Gastroesophageal sphincter (tissue), 3 donors: ENCODE measurements at regions not wholly inside any gene's neighbourhood (a gene's known extent, or its start where the extent isn't known, plus 50 kb on each side); places are given as distances from the start of the nearest gene placed in this dataset.

Experiments
- CTCF ChIP-seq, 4 experiments: fragments of 200-600 bp in 2 of 4; fragments of 450-650 bp in 2 of 4; sonication (generic) in 1 of 4; IDR thresholded peaks; one replicate each; pipeline ENCODE4 v1.5.1; 2017 to 2019; ENCODE audit warnings: antibody characterized with exemption in 4 of 4, mild to moderate bottlenecking in 2 of 4, moderate library complexity in 2 of 4
- POLR2A ChIP-seq, 2 donors: fragments of 450-650 bp; IDR thresholded peaks; one replicate each; pipeline ENCODE4 v1.6.1; 2017; ENCODE audit warnings: antibody characterized with exemption in 2 of 2, mild to moderate bottlenecking in 2 of 2, moderate library complexity in 1 of 2
- POLR2AphosphoS5 ChIP-seq: sonication (generic); formaldehyde crosslinking; IDR thresholded peaks from one replicate; pipeline ENCODE4 v1.6.1; 2017; ENCODE audit warnings: antibody characterized with exemption

GRCh38 chr2:156874707-156875106 lies 382.8 kb upstream of the GALNT5 start:
- TF ChIP-seq POLR2A (IDR thresholded peaks at IDR 0.05) (no peak), CTCF (IDR thresholded peaks at IDR 0.05) (no peak), POLR2AphosphoS5 (no peak)
